GM19324 (cell line): ENCODE measurements at regions not wholly inside any gene's neighbourhood (a gene's known extent, or its start where the extent isn't known, plus 50 kb on each side); places are given as distances from the start of the nearest gene placed in this dataset.
"Not testable (repeated sequence)": the region's sequence is repeated elsewhere in the genome, so short reads cannot be mapped to it uniquely, and the experiment has no call there.

ENCODE experiments used
- ATAC-seq: cut with Tn5 transposase; IDR thresholded peaks from one replicate; pipeline ENCODE4 v1.9.1; 2021; ENCODE audit warnings: mild to moderate bottlenecking, moderate library complexity; ENCODE audit not compliant: unreplicated experiment, low FRiP score

DNA sequence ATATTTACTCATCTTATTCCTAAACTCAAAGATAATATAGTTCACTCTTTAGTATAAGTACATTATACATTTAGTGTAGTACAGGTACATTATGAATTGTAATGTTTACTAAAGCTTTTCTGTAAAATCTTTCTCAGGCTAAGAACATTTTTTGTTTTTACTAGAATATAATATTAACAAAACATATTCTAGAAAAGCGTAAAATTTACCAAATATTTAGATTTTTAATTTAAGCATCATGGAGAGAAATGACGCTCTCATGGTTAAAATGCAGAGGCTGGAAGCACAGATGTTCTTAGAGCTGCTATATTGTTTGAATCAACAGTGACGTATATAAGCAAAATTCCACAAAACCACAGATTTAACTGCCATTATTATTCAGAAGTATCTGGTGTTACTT, 54.7 kb upstream of the NBPF15 start:
- not testable (repeated sequence) for ATAC-seq

DNA sequence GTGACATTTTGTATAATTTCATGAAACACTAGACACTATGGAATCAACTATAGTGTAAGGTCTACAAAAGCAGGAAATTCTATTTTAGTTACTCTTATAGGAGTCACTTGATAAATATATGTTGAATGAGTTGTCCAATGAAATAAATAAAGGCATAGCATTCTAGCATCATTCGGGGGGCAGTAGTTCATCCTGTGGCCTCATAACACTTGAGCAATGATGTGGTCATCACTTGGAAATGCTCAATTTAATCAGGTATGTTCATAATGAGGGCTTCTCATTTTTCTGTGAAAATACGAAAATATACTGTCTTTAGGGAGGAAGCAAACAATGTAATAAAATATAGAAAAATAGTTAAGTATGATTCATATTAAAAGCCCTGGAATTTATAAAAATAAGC, 55.4 kb upstream of the NBPF15 start:
- ATAC-seq = not testable (repeated sequence)

DNA sequence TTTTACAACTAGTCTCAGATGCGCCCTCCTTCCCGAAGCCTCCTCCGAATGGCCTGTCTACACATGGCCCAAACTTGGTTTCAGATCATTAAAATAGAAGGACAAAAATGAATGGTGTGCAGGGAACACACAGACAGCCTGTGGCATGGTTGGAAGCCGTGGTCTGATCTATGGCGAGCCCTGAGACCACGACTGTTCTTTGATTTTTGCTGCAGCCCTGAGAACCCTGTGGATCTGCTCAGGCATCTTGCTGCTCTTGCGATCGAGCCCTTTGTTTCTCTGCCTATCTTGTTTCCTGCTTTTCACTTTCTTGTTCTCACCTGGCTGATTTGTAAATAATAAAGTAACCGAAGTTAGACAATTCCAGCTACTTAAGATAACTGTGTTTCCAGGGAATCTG, 57.0 kb upstream of the NBPF15 start:
- not testable (repeated sequence) for ATAC-seq

DNA sequence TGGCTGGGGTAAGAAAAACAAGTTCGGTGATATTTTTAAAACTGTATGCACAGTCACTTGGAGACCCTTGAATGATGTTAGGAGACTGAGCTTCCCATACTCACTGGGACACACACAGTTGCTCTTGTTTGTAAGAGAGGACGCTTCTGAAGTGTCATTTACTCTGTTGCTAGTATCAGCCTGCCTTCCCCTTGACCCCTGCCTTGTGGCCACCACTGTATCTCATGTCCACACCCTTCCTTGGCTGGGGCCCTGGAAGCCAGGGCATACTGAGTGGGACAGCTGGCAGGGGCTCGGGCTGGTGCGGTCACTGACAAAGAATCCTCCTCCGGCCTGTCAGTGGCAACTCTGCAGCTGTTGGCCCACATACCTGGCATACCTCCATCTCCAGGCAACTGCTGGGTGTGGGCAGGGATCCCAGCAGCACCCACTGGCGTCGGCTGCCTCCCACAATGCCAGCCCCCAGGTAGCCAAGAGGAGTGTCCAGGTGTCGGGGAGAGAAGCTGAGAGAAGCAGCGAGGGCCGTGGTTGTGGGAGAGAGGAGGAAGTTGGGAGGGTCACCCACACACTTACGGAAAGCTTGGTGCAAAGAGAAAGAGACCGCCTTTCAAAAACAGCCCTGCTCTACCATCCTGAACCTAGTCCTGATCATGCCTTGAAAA, 58.2 kb upstream of the NBPF15 start:
- not testable (repeated sequence) for ATAC-seq

DNA sequence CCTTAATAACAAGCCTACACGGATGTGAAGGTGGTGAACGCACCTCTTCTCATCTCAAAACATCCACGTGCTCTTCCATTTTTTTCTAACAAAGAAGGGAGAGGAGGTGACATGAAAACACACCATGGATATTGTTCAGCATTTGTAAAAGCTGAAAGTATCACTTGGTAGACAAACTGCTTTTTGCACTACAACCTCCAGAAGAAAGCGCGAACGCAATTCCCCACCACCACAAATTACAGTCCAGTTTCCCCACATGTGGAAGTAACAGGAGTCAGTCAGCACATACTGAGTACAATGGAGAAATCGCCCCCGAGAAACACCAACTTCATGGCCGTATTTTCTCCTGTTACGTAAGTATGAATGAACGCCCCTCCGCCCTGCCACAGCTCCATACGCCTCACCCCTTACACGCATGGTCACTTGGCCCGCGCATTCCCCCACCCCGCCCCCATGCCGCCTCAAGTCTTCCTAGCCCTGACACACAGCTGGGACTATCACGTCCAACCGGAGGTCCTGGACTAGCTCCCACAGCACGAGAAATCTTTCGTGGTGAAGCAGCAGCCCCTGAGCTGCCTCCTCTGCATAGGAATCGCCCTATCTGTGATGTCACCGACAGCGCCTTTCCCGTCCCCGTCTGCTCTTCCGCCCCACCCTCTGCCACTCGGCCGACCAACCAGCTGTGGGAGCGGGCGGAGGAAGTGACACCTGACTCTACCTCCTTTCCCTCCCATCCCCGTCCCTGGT, 62.4 kb upstream of the NBPF15 start:
- ATAC-seq = peak; percentile 53

DNA sequence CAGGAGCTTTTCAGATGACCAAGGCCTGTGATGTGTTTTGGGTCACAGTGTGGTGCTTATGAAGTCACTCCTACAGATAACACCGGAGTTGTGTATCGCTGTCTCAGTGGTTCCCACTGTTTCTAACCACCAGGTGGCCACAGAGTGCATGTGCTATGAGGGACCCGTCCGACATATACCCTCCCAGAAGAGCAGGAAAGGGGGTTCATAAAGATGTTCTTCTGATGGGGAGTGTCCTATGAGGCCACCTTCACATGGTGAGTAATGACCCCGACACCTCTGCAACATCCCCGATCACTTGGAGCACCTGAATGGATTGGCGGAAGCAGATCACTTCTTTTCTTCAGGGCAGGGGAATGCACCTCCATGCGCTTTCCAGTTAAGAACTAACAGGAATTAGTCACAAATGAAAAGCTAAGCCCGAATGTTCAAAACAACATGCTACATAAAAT, 60.5 kb upstream of the PPIAL4F start:
- not testable (repeated sequence) for ATAC-seq

DNA sequence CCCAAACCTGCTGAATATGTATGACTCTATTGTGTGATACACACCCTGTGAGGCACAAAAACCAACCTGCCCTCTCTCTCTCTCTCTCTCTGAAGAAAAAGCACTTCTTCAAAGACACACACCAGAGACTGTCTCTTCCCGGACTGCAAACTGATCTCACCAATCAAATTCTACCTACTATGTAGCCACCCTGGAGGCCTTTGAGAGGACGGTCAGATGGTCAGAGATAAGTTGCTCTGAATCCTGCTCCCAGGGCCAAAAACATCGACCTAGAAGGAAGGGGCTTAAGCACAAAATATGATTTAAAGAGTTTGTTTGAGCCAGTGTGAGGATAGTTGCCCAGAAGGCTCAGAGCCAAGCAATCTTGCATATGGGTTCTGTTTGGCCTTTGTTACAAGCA, 59.2 kb upstream of the PPIAL4F start:
- not testable (repeated sequence) for ATAC-seq

DNA sequence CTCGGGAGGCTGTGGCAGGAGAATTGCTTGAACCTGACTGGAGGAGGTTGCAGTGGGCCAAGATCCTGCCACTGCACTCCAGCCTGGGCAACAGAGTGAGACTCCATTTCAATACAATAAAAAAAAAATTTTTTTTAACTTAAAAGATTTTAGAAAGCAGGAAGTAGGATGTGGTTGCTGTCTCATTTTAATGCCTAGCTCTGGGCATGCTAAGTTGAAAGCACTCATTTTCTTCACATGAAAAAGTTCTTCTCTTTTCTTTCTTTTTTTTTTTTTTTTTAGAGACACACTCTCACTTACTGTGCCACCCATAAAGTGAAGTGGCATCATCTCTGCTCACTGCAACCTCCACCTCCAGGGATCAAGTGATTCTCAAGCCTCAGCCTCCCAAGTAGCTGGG, 58.4 kb upstream of the PPIAL4F start:
- not testable (repeated sequence) for ATAC-seq

DNA sequence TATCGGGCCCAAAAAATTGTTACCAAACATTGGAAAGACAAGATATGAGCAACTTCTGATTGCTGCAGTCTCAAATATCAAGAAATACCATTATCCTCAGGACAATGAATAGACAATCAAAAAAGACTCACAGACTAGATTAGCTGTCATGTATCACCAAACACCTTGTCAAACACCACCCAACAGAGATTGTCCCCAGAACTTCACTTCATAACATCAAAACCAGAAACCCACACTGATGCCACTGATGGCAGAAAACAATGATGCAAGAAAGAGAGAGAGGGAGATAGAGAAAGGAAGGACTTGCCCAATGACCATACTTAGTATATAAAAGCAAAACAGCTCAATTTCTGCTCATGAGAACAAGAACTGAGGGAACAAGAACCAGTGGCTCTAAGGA, 56.0 kb upstream of the PPIAL4F start:
- ATAC-seq = not testable (repeated sequence)

DNA sequence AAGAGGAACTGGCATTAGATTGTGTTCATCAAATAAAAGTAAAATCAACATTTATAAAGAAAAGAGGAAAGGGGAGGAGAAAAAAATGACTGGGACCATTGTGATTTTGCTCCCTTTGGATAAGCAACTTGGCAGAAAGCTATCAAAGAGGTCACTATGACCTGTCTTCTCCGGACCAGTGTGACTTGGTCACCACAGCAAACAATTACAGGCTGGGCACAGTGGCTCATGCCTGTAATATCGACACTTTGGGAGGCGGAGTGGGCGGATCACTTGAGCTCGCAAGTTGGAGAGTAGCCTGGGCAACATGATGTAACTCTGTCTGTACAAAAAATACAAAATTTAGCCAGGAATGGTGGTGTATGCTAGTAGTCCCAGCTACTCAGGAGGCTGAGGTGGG, 55.5 kb upstream of the PPIAL4F start:
- ATAC-seq = not testable (repeated sequence)

DNA sequence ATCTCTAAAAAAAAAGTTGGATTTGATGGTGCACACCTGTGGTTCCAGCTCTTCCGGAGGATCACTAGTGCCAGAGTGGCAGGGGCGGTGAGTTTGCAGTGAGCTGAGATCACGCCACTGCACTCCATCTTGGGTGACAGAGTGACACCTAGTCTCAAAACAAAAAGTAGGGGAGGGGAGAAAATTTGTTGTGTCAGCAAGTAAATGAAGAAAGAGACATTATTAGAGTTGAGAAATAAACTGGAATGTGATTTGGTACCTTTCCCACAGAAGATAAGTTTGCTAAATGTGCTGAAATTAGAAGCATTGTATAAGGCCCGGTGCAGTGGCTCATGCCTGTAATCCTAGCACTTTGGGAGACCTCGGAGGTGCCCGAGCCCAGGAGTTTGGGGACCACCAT, 54.0 kb upstream of the PPIAL4F start:
- ATAC-seq = not testable (repeated sequence)

DNA sequence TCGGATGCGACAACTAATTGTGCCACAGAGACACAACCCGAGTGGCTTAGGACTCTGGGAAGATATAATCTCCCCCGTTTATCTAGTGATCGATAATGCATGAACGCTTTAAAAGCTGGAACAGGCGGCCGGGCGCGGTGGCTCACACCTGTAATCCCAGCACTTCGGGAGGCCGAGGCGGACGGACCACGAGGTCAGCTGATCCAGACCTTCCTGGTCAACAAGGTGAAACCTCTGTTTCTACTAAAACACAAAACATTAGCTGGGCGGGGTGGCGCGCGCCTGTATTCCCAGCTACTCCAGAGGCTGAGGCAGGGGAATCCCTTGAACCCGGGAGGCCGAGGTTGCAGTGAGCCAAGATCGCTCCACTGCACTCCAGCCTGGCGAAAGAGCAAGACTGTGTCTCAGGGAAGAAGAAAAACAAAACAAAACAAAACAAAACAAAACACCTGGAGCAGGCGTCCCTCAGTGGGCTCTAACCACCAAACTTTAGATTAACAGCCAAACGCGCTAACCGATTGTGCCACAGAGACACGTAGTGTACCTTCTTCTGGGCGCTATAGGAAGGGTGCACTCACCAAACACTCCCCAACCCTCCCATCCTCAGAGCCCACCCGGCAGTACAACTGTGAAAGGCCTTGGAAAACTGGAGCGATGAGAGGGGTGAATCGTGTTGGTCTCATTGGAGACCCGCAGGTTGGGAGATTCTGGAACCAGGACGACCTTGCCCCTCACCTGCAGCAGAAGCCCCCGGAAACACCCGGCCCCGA, 53.3 kb upstream of the PPIAL4F start:
- ATAC-seq = not testable (repeated sequence)
